Cerebellar nuclear complex (tissue), 1 donor: ENCODE measurements at regions not wholly inside any gene's neighbourhood (a gene's known extent, or its start where the extent isn't known, plus 50 kb on each side); places are given as distances from the start of the nearest gene placed in this dataset.

Source experiments
- DNase-seq, 2 experiments: peaks; one replicate each; lab custom pipeline; 2025; lab: John Stamatoyannopoulos, UW

GRCh38 chr16:85309656-85310587 is 197.7 kb upstream of the CIBAR2 start:
- DNase-seq, result no peak

GRCh38 chr16:85310868-85311585 is 198.8 kb upstream of the CIBAR2 start:
- DNase-seq, result no peak

- no peak for DNase-seq
Observed at GRCh38 chr16:85311741-85312140, 199.5 kb upstream of the CIBAR2 start.

GRCh38 chr16:85312174-85312573 is 199.9 kb upstream of the CIBAR2 start:
- no peak for DNase-seq

- DNase-seq, result no peak
Observed at GRCh38 chr16:85312642-85313525, 200.6 kb upstream of the CIBAR2 start.

GRCh38 chr16:85313526-85314301 is 201.4 kb upstream of the CIBAR2 start:
- no peak for DNase-seq

GRCh38 chr16:85314512-85314971 is 202.3 kb upstream of the CIBAR2 start:
- no peak for DNase-seq

- DNase-seq, result no peak
Observed at GRCh38 chr16:85315866-85316265, 203.6 kb upstream of the CIBAR2 start.

GRCh38 chr16:85316321-85316919 is 204.1 kb upstream of the CIBAR2 start:
- no peak for DNase-seq

GRCh38 chr16:85316944-85317343 is 204.7 kb upstream of the CIBAR2 start:
- no peak for DNase-seq

GRCh38 chr16:85317704-85318103 is 205.4 kb upstream of the CIBAR2 start:
- DNase-seq, result no peak

GRCh38 chr16:85319208-85319983 is 207.1 kb upstream of the CIBAR2 start:
- DNase-seq, result no peak

GRCh38 chr16:85319984-85320440 is 207.7 kb upstream of the CIBAR2 start:
- no peak for DNase-seq

GRCh38 chr16:85320677-85321385 is 208.6 kb upstream of the CIBAR2 start:
- no peak for DNase-seq

GRCh38 chr16:85321509-85322271 is 209.4 kb upstream of the CIBAR2 start:
- DNase-seq, result no peak

GRCh38 chr16:85323230-85323960 is 211.1 kb upstream of the CIBAR2 start:
- DNase-seq, result no peak

GRCh38 chr16:85323961-85324253 is 211.6 kb upstream of the CIBAR2 start:
- DNase-seq, result no peak

GRCh38 chr16:85324488-85324887 is 212.2 kb upstream of the CIBAR2 start:
- no peak for DNase-seq
